ENCODE measurements at regions not wholly inside any gene's neighbourhood (a gene's known extent, or its start where the extent isn't known, plus 50 kb on each side); places are given as distances from the start of the nearest gene placed in this dataset.
A peak's percentile ranks its signal among the peaks of the same experiment; 100 is the strongest.
"Not testable (repeated sequence)": the region's sequence is repeated elsewhere in the genome, so short reads cannot be mapped to it uniquely, and the experiment has no call there.

GRCh38 chr3:82410366-82410765 lies 648.9 kb upstream of the GBE1 start:
- DNase-seq (ENCODE audit: low read depth), result no peak

- no peak for DNase-seq (ENCODE audit: low read depth)
These were observed 648.4 kb upstream of the GBE1 start for GRCh38 chr3:82409842-82410241.

GRCh38 chr3:82392203-82392775 lies 630.8 kb upstream of the GBE1 start:
- no peak for DNase-seq (ENCODE audit: low read depth)

- DNase-seq (ENCODE audit: low read depth), result no peak
These were observed 629.4 kb upstream of the GBE1 start for GRCh38 chr3:82390868-82391267.

- DNase-seq (ENCODE audit: low read depth), result no peak
These were observed 625.2 kb upstream of the GBE1 start for GRCh38 chr3:82386647-82387046.

- DNase-seq (ENCODE audit: low read depth), result no peak
These were observed 622.7 kb upstream of the GBE1 start for GRCh38 chr3:82384181-82384580.

- DNase-seq (ENCODE audit: low read depth), result no peak
These were observed 621.4 kb upstream of the GBE1 start for GRCh38 chr3:82382831-82383230.

GRCh38 chr3:82378392-82378791 lies 616.9 kb upstream of the GBE1 start:
- no peak for DNase-seq (ENCODE audit: low read depth)

GRCh38 chr3:82376883-82377282 lies 615.4 kb upstream of the GBE1 start:
- no peak for DNase-seq (ENCODE audit: low read depth)

- DNase-seq (ENCODE audit: low read depth), result not testable (repeated sequence)
These were observed 612.4 kb upstream of the GBE1 start for GRCh38 chr3:82373833-82374232.

- DNase-seq (ENCODE audit: low read depth), result no peak
These were observed 603.4 kb upstream of the GBE1 start for GRCh38 chr3:82364827-82365226.

- DNase-seq (ENCODE audit: low read depth), result no peak
These were observed 601.7 kb upstream of the GBE1 start for GRCh38 chr3:82363131-82363530.

- DNase-seq (ENCODE audit: low read depth), result no peak
These were observed 593.8 kb upstream of the GBE1 start for GRCh38 chr3:82355228-82355627.

- DNase-seq (ENCODE audit: low read depth), result no peak
These were observed 592.8 kb upstream of the GBE1 start for GRCh38 chr3:82354228-82354627.

GRCh38 chr3:82353306-82354171 lies 592.1 kb upstream of the GBE1 start:
- DNase-seq (ENCODE audit: low read depth), result no peak

GRCh38 chr3:82347585-82347984 lies 586.1 kb upstream of the GBE1 start:
- DNase-seq (ENCODE audit: low read depth), result peak; percentile 0

GRCh38 chr3:82342521-82342920 lies 581.1 kb upstream of the GBE1 start:
- no peak for DNase-seq (ENCODE audit: low read depth)

- no peak for DNase-seq (ENCODE audit: low read depth)
These were observed 567.9 kb upstream of the GBE1 start for GRCh38 chr3:82329300-82329699.

GRCh38 chr3:82311901-82312300 lies 550.5 kb upstream of the GBE1 start:
- no peak for DNase-seq (ENCODE audit: low read depth)

- no peak for DNase-seq (ENCODE audit: low read depth)
These were observed 547.3 kb upstream of the GBE1 start for GRCh38 chr3:82308755-82309154.

- no peak for DNase-seq (ENCODE audit: low read depth)
These were observed 544.7 kb upstream of the GBE1 start for GRCh38 chr3:82306189-82306588.

GRCh38 chr3:82294609-82295008 lies 533.2 kb upstream of the GBE1 start:
- DNase-seq (ENCODE audit: low read depth), result no peak

GRCh38 chr3:82293867-82294266 lies 532.4 kb upstream of the GBE1 start:
- no peak for DNase-seq (ENCODE audit: low read depth)

GRCh38 chr3:82293435-82293834 lies 532.0 kb upstream of the GBE1 start:
- DNase-seq (ENCODE audit: low read depth), result no peak
